Mesenteric fat pad (tissue), 1 donor: ENCODE measurements at regions not wholly inside any gene's neighbourhood (a gene's known extent, or its start where the extent isn't known, plus 50 kb on each side); places are given as distances from the start of the nearest gene placed in this dataset.

Source experiments
- DNase-seq: peaks from one replicate; pipeline ENCODE4 v3.0.0-alpha.2; 2020; ENCODE audit warnings: low spot score
- donor health status: DM: yes; HTN: yes; CAD: no.

DNA sequence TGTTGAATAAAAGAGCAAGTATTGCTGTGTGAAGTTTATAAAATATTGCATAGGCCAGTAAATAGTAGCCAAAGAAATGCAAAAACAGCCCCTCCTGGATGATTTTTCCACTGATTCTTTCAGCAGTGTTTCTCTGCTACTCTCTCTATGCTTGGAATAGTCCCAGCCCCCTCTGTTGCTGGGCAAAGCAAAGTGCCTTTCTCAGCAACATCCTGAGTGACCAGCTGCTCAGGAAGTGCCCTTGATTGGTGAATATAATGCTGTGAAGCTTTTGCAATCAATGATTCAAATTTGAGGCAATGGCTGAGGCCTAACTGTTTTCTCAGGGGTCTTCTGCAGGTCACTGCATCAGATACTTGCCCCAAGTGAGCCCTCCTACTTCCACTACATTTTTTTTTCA, 656.7 kb downstream of the ZNF674 start:
- no peak for DNase-seq

DNA sequence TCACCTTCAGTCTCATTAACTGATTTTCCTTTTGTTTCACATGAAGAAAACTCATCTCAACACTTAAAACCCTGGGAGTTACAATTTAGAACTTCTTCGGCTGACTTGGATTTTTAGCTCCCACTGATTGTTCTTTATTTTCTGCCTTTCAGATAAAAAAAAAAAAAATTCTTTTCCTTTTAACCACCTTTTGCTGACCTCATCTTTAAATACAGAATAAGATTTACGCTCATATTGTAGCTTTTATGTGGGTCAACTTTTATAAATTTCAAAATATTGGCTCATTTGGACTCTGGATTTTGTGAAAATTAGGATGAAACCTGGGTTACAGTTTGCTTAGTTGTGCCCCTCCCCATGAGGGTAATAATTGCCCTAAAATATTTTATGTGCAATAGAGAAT, 659.3 kb downstream of the ZNF674 start:
- DNase-seq, result no peak

DNA sequence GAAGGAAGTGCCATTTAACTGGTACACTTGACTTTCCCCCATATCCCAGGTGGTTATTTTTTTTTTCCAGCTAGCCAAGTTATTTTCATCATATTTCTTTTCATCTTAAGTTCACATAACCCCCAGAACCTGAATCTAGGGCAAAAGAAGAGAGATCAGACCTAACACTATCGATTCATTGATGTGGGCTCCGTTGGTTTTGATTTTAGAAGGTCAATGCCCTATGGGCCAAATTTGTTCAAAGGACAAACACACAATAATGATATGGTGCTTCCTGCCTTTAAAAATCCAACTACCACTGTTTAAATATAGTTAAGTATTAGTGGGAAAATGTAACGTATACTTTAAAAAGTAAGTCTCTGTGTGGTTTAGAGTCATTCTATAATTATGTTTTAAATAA, 665.7 kb downstream of the ZNF674 start:
- no peak for DNase-seq

DNA sequence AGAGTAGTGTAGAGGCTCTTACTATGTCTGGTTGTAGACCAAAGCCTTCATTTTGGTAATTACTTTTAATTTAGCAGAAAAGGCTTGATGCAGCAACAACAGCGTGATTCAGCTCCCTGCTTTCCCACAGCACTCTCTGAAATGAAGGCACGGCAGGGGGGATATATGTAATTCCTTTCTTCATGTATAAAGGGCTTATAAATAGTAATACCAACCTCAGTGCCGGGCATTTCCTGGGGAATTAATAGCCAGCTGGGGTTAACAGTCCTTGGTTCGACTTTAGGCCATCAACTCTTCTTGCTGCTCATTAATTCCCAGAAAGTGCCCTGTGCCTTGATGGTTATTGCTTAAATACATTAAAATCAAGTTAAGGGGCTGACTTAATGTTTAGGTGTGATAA, 669.0 kb downstream of the ZNF674 start:
- DNase-seq, result no peak

DNA sequence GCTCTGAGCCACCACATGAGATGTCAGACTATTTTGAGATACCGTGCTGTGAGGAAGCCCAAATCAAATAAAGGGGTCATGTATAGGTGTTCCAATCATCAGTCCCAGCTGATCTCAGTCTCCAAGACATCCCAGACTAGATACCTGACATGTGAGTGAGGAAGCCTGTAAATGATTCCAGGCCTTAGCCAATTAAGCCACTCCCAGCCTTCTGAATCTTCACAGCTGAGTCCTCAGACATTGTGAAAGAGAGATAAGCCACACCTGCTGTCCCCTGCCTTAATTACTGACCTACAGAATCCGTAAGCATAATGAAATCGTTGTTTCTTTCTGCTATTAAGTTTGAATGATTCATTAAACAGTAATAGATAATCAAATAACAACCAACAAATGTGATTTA, 671.4 kb downstream of the ZNF674 start:
- DNase-seq, result no peak

DNA sequence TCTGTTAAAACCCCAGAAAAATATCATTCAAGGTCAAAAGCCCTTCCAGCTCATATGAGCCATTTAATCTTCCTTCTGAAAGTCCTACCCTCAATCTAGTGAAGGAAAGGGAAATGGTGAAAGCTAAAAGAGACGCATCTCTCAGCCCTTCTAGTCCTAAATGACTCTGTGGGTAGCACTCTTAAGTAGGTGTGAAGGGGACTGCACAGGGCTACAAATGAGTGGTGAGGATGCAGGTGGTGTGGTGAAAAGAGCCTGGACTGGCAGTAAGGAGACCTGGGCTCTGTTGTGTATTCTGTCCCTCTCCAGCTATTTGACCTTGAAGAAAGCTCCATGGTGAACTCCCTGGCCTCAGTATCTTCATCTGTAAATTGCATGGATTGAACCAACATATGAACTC, 671.8 kb upstream of the DIPK2B start:
- DNase-seq, result no peak

DNA sequence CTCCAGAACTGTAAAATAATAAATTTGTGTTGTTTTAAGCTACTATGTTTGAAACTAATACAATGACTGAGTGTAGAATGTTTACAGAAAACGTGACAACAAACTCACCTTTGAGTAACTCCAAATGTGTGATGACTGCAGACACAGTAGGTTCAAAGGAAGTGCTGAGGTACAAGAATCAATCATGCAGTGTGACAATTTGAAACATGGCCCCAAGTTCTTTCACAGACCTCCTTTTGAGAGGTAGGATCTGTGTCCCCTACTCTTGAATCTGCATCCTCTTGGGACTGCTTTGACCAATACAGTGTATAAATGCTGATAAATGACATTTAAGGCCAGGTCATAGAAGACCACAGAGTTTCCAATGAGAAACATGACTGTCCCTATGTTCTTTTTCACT, 667.7 kb upstream of the DIPK2B start:
- no peak for DNase-seq

DNA sequence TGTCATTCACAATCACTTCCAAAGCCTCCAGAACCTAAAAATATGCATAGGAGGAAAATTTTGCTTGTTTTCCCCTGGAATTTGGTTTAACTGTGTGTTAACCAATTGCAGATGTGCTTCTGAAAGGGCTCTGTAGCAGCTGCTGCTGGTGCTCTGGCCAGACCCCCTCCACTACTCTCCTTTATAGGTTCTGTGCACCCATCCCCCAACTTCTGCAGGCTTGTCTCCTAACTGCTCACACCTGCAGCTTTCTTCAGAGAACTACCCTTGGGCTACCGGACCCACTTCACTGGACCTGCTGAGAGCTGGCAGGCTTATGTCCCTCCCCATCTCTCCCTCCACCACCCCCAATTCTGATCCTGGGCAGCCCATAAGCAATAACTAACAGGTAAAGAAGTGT, 662.1 kb upstream of the DIPK2B start:
- DNase-seq, result no peak

DNA sequence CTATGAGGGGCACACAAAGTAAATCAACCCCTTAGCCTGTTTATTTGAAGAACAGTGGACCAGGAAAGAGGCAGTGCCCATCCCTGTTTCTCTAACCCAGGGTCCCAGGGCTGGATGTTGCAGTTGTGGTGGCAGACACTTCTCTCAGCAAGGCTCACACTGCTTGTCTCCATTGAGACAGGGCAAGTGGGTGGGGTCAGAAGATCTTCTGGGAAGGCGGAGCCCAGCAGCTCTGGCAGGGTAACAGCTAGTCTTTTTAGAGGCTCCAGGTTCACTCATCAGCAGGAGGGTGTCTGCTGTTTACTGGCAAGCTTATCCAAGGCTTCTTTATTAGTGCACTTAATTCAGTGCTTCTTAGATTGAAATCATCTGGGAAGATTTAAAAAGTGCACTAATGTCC, 659.8 kb upstream of the DIPK2B start:
- no peak for DNase-seq

DNA sequence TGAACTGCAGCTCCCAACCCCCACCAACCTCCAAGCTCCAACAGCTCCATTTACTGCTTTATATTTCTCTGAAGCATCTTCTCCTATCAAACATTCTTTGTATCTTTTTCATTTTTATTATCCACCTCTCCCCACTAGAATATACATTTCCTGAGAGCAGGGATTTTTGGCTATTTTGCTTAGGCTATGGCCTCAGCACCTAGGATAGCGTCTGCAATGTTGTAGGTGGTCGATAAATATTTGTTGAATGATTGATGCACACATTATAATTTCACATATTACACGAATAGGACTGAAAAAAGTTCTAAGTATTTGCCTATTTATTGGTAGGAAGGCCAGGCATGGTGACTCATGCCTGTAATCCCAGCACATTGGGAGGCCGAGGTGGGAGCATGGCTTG, 658.7 kb upstream of the DIPK2B start:
- DNase-seq, result no peak

DNA sequence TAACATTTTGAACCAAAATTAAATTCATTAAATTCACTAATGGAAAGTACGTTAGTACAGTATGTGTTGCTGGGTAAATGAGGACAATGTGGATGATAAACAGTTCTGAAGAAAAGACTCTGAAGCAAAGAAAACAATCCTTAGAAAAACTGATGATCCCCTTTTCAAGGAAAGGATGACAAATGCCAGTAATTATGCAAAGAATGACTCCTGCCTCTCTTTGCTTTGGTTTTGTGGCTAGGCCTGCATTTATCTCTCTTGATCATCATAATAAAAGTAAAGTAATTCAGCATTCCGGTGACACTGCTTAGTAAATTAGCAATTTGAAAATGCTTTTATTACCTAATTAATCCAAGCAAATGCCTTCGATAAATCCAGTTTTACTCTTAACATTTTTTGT, 652.2 kb upstream of the DIPK2B start:
- no peak for DNase-seq

DNA sequence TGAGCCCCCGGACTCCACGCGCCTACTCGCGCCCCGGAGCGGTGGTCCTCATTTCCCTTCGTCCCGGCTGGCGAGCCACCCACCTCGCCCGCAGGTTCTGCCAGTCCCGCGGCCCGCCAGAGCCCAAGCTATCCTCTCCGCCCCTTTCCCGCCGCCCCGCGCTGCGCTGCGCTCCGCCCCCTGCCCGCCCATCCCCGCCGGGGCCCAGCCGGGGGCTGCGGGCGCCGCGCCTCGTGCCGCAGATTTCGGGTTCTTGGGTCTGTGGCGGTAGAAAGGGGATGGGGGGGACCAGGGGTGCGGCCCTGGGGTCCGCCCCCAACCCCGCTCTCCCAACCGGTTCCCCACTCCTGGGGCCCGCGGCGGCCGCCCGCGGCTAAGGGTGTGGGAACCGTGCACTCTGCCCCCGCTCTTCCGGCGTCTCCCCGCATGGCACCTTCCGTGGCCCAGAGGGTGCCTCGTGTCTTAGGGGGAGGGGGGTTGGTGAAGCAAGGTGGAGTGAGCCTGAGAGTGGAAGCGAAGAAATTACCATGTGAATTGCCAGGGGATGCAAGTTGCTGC, 650.8 kb upstream of the DIPK2B start:
- no peak for DNase-seq

DNA sequence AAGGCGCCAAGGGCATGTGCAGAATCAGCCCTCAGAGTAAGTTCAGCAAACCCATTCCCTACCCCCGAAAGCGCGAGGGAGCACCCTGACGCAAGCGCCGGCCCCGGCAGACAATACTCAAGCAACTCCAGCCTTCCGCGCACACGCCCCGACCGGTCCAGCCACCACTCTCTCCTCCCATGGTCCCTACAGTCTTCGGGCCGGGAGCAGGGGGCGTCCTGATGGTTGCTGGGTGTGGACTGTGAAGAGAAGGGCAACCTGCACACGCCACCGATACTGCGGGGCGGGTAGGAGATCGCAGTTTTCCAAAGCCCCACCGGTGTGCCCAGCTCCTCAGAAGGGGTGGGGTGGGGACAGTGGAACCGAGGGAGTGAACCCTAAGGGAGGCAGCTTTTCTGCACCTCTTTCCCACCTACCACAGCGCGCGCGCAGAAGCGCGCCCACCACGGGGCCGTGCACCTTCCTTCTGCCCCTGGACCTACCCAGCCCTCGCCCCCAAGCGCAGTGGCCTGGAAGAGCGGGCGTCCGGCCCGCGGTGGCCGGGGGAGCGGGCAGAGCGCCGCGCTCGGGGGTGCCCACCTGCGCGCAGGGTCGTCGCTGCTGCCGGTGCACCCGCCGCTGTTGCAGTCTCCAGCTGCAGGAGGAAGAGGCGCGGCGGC, 650.2 kb upstream of the DIPK2B start:
- no peak for DNase-seq

DNA sequence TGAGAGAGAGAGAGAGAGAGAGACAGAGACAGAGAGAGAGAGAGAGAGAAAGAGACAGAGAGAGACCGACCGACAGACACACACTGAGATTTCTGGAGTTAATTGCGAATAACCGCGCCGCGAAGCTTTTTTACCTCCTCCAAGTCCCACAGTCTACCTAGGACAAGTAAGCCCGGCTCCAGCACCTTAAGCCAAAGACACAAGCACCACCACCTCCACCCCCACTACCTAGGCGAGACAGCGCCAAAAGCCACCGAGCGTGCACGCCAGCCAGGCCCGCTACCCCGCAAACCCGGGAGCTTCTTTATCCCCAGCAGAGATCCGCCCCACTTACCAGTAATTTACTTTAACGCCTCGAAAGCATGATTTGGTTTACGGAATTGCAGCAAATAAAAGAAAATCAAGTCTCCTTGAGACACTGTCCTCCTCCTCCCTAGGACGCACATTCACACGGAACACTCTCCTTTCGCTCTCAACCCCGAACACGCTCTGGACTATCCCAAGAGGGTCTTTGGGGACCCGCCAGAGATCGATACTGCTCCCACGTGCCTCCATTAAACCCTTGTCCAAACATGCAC, 649.6 kb upstream of the DIPK2B start:
- no peak for DNase-seq

DNA sequence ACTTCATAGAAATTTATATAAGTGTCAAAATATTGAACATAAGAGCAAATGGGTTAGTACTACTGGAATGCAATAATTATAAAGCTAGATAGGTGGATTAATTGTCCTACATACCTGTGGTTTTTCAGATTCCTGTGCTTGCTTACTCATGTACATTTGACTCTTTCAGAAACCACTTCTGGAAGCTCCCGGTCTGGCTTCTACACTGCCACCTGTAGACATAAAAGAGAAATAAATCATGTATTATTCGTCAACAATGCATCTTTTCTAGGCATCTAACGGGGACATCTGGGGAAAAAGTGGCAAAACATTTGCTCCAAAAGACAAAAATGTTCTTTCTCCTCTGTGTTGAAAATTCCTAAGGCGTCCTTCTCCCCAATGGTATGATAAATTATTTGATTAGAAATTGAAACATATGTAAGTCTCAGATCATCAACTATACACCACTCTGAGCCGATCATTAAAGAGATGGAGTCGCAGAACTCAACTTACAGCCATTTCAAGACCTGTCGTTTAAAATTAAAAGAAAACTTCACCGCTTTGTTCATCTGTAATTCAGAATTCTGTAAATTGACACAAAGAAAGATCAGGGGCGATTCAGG, 648.7 kb upstream of the DIPK2B start:
- no peak for DNase-seq

DNA sequence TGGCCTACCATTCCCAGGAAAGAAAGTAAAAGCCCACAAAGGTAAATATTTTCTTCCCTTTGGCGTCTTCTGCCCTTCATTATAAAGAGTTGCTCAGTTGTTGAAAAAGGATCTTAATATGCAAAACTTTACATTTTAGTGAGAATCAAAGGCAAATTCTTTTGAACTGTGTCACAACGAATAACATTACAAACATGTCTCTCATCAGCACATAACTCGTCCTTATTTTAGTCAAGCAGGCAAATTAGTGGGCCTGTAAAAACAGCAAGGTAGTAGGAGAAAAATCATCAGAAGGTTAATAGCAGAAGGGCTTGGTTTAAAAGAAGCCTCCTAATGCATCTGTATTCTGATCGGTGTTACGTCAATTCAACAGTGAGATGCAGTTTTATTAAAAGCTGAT, 647.3 kb upstream of the DIPK2B start:
- no peak for DNase-seq

DNA sequence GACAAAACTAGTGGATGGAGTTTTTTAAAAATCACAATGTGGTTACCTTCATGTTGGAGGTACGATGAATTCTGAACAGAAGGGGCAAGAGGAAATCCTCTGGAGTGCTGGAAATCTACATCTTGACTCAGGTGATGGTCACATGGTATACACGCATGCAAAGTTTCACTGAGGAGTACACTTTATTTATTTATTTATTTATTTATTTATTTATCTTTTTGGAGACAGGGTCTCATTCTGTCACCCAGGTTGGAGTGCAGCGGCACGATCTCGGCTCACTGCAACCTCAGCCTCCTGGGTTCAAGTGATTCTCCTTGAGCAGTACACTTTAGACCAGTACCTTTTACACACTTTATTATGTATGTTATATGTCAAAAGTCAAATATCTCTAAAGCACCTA, 645.7 kb upstream of the DIPK2B start:
- no peak for DNase-seq

DNA sequence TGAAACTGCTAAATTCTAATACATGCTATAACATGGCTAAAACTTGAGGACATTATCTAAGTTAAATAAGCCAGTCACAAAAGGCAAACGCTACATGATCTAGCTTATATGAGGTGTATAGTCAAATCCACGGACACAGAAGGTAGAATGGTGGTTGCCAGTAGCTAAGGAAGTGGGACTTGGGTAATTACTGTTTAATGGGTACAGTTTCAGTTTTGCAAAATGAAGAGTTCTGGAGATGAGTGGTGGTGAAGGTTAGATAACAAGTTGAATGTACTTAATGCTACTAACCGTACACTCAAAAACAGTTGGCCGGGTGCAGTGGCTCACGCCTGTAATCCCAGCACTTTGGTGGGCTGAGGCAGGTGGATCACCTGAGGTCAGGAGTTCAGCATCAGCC, 644.5 kb upstream of the DIPK2B start:
- no peak for DNase-seq

DNA sequence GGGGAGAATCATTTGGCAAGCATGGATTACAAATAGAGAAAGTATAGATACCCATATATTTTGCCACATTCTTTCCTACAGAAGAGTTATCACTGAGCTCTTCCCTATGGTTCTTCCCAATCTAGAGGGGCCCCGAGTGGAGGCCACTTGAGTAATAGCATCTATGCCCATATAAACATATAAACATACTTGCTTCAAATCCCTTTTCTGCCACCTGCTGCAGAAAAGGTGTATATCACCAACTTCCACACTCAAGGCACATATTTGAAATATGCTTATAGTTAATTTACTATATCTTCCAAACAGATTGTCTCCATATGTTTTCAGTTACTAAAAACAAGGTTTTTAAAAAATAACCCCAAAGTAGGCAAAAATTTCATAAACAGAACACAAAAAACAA, 642.8 kb upstream of the DIPK2B start:
- no peak for DNase-seq

DNA sequence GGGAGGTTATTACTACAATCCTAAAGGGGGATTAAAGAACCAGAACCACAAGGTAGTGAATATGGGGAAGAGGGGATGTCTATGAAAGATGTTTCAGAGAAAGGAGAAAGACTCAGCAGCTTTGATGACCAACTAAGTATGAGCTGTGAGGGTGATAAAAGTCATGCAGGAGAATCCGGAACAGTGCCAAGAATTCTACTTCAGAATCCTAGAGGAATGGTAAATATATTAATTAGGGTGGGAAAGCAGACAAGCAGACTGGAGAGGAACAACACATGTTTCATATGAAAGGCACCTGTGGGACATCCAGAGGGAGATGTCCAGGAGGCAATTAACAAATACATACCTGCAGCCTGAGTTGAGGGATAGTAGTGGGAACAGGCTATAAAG, 642.2 kb upstream of the DIPK2B start:
- DNase-seq, result no peak

DNA sequence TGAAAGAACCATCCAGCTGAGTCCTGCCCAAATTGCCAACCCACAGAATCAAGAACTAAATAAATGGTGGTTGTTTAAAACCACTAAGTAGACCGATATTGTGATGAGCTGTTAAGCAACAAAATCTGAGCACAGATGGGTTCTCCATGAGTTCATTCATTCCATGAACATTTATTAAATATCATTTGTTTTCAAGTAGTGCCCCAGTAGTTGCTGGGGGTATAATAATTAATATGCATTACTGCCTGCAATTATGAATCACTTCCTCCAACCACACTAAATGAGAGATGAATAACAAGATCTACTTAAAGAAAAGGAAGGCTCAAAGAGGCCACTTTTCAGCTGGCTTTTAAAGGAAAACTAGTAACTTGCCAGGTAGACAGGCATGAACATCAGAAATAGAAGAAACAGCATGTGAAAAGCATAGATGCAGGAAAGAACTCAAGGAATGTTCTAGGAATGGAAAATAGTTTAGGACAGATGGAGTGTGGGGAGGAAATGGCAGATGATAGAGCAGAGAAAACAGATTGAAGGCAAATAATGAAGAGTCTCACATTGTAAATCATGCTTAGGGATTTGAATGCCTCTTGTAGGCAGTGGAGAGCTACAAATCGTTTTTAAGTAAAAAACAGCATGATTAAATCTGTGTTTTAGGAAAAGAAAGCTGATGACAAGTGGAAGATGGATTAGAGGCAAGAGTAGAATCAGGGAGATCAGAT, 641.7 kb upstream of the DIPK2B start:
- no peak for DNase-seq

DNA sequence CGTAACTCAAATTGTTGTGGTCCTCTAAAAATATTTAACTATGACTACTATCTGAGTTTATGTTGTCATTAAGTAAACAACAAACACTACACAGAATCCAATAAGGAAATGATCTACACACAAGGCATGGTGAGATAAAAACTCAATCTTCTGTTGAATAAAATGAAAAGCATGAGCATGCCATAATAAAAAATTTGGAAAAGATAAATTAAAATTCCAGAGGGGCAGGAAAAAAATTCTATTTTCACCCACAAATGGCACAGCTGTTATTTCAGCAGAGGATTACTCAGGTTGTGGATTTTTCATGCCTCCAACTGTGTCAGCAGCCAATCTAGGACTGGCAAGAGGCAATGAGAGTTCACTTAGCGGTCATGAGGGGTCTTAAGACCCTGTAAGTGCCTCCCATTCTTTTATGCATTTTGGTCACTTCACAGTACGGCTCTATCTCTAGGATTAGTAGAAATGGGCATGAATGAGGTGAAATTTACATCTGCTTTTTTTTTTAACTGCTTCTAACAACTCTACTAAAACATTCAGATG, 639.8 kb upstream of the DIPK2B start:
- no peak for DNase-seq
